ENCODE measurements at regions not wholly inside any gene's neighbourhood (a gene's known extent, or its start where the extent isn't known, plus 50 kb on each side); places are given as distances from the start of the nearest gene placed in this dataset.

DNA sequence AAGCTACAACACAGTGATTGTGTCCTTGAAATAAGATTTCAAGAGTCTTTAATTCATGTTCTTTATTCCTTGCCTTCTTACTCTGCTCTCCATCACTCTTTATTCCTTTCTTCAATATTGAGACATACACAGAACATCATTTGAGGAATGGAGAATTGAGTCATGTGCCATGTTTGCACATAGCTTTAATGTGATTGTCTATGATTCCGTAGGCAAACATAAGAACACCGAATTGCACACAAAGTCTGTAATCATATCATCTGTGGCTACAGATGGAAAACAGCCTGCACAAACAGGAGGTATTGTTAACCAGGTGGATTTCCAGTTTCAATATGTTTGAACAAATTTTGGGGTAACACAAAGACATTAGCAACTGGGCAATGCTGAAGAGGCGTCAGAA lies 571.6 kb upstream of the GJE1 start:
- peak overlapping the region; percentile 23 for H2AFZ ChIP-seq (ENCODE audit: low read depth, low read length, severe bottlenecking)
- H3K4me2 ChIP-seq (ENCODE audit: low read depth, low read length, poor library complexity, severe bottlenecking), result no peak overlapping the region
- no peaks in the 10 kb centered on the region for H3K79me2 ChIP-seq (ENCODE audit: insufficient read depth, low read length)
- H3F3A ChIP-seq (ENCODE audit: insufficient read depth), result peaks cover 15% of the 10 kb centered on the region; the same call in 1 of the 2 replicates
- no peak overlapping the region for H3K27ac ChIP-seq (ENCODE audit: low read depth, low read length)
- no peaks in the 10 kb centered on the region for H3K27me3 ChIP-seq (ENCODE audit: low read length)
- no peaks in the 10 kb centered on the region for H4K20me1 ChIP-seq (ENCODE audit: low read depth, low read length)
- TF ChIP-seq, protein P1, sequence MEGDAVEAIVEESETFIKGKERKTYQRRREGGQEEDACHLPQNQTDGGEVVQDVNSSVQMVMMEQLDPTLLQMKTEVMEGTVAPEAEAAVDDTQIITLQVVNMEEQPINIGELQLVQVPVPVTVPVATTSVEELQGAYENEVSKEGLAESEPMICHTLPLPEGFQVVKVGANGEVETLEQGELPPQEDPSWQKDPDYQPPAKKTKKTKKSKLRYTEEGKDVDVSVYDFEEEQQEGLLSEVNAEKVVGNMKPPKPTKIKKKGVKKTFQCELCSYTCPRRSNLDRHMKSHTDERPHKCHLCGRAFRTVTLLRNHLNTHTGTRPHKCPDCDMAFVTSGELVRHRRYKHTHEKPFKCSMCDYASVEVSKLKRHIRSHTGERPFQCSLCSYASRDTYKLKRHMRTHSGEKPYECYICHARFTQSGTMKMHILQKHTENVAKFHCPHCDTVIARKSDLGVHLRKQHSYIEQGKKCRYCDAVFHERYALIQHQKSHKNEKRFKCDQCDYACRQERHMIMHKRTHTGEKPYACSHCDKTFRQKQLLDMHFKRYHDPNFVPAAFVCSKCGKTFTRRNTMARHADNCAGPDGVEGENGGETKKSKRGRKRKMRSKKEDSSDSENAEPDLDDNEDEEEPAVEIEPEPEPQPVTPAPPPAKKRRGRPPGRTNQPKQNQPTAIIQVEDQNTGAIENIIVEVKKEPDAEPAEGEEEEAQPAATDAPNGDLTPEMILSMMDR (IDR thresholded peaks at IDR 0.05; ENCODE audit: insufficient read depth, low read length, poor library complexity, severe bottlenecking), result no peak
- no peak for TF ChIP-seq EZH2phosphoT487 (conservative IDR thresholded peaks at IDR 0.05; ENCODE audit: low read length)
- H3K9me2 ChIP-seq (replicated peaks; ENCODE audit: insufficient read depth, low read length), result no peaks in the 10 kb centered on the region
- no peaks in the 10 kb centered on the region for H3K36me3 ChIP-seq (ENCODE audit: low read length)
- no peak overlapping the region for H3K4me3 ChIP-seq (ENCODE audit: insufficient read depth, low read length, poor library complexity, severe bottlenecking)
- H3K9me3 ChIP-seq (ENCODE audit: insufficient read depth, low read length), result no peaks in the 10 kb centered on the region
- H3K9ac ChIP-seq (ENCODE audit: low read length), result no peak overlapping the region

GRCh38 chr6:141552463-141552862 lies 580.3 kb upstream of the GJE1 start:
- H3K36me3 ChIP-seq (ENCODE audit: low read length), result peaks cover 2% of the 10 kb centered on the region
- H2AFZ ChIP-seq (ENCODE audit: low read depth, low read length, severe bottlenecking), result peak overlapping the region; percentile 16
- no peak overlapping the region for H3K9ac ChIP-seq (ENCODE audit: low read length)
- no peaks in the 10 kb centered on the region for H3K9me2 ChIP-seq (replicated peaks; ENCODE audit: insufficient read depth, low read length)
- TF ChIP-seq, protein P1 (IDR thresholded peaks at IDR 0.05; ENCODE audit: insufficient read depth, low read length, poor library complexity, severe bottlenecking), result no peak
- no peak for TF ChIP-seq EZH2phosphoT487 (conservative IDR thresholded peaks at IDR 0.05; ENCODE audit: low read length)
- H3F3A ChIP-seq (ENCODE audit: insufficient read depth), result no peaks in the 10 kb centered on the region
- no peaks in the 10 kb centered on the region for H3K79me2 ChIP-seq (ENCODE audit: insufficient read depth, low read length)
- no peaks in the 10 kb centered on the region for H4K20me1 ChIP-seq (ENCODE audit: low read depth, low read length)
- H3K4me3 ChIP-seq (ENCODE audit: insufficient read depth, low read length, poor library complexity, severe bottlenecking), result no peak overlapping the region
- H3K4me2 ChIP-seq (ENCODE audit: low read depth, low read length, poor library complexity, severe bottlenecking), result peak overlapping the region; percentile 44
- peak overlapping the region; percentile 44; the same call in 1 of the 2 replicates for H3K27ac ChIP-seq (ENCODE audit: low read depth, low read length)
- H3K27me3 ChIP-seq (ENCODE audit: low read length), result no peaks in the 10 kb centered on the region
- H3K9me3 ChIP-seq (ENCODE audit: insufficient read depth, low read length), result peaks cover 11% of the 10 kb centered on the region; the same call in 1 of the 2 replicates

DNA sequence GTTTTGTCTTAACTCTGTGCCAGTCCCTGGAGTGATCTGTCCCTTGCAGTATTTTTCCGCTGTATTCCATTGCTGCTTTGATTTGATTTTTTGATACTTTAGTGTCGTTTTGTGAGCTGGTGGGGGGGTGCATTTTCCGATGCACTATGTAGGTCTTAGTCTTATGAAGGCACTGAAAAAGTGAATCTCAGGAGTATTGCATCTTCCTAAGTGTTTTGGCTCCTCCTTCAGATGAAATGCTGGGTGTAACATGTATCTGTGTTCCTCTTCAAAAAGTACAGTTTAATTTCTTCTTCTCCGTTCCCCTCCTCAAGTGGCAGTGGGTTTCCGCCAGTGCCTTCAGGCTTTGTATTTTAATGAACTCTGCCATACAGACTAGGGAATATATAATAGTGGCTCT lies 580.7 kb upstream of the GJE1 start:
- Histone ChIP-seq H3K79me2 (ENCODE audit: insufficient read depth, low read length) (no peaks in the 10 kb centered on the region), H3K9ac (ENCODE audit: low read length) (no peak overlapping the region), H3K27me3 (ENCODE audit: low read length) (no peaks in the 10 kb centered on the region), H3K27ac (ENCODE audit: low read depth, low read length) (0 out of 2 replicates have a peak overlapping the region, but pooled peaks have one; percentile 44), H3K9me2 (replicated peaks; ENCODE audit: insufficient read depth, low read length) (no peaks in the 10 kb centered on the region), H4K20me1 (ENCODE audit: low read depth, low read length) (no peaks in the 10 kb centered on the region), H2AFZ (ENCODE audit: low read depth, low read length, severe bottlenecking) (peak overlapping the region; percentile 16), H3K36me3 (ENCODE audit: low read length) (peaks cover 3% of the 10 kb centered on the region), H3K9me3 (ENCODE audit: insufficient read depth, low read length) (peaks cover 11% of the 10 kb centered on the region; the same call in 1 of the 2 replicates), H3K4me3 (ENCODE audit: insufficient read depth, low read length, poor library complexity, severe bottlenecking) (no peak overlapping the region), H3K4me2 (ENCODE audit: low read depth, low read length, poor library complexity, severe bottlenecking) (no peak overlapping the region), H3F3A (ENCODE audit: insufficient read depth) (no peaks in the 10 kb centered on the region)
- TF ChIP-seq EZH2phosphoT487 (conservative IDR thresholded peaks at IDR 0.05; ENCODE audit: low read length), result no peak
- TF ChIP-seq, protein P1 (IDR thresholded peaks at IDR 0.05; ENCODE audit: insufficient read depth, low read length, poor library complexity, severe bottlenecking), result no peak
